HG03457 (cell line): ENCODE measurements at regions not wholly inside any gene's neighbourhood (a gene's known extent, or its start where the extent isn't known, plus 50 kb on each side); places are given as distances from the start of the nearest gene placed in this dataset.

ENCODE experiments used
- ATAC-seq: cut with Tn5 transposase; IDR thresholded peaks from one replicate; pipeline ENCODE4 v1.9.1; 2021; ENCODE audit warnings: moderate number of reproducible peaks; ENCODE audit not compliant: unreplicated experiment

DNA sequence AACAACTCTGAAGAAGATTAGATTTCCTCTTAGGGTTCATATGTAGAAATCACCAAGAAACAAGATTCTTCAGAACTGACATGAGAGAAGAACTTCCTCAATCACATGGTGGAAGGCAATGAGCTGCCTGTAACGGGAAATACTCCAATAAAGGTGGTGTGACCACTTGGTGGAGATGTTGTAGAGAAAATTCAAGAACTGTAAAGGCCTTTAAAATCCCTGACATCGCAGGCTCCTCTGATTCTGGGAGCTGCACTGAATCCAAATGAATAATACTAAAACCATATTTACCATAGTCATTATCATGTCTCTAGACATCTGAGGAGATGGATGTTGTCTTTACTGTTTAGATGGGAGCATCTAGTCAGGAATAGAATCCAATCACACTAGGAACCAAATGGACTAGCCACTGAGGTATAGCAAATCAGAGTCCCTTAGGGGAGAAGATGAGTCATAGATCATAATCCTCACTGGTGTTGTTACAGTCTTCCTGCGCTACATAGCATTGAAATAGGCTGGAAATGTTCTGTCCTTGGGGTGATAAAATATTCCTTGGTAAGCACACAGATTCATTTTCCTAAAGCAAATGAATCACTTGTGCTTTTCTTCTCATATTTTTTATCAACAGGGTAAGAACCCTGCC lies 321.6 kb upstream of the TENM4 start:
- ATAC-seq = no peak

GRCh38 chr11:79758325-79758724 lies 317.5 kb upstream of the TENM4 start:
- ATAC-seq = no peak

DNA sequence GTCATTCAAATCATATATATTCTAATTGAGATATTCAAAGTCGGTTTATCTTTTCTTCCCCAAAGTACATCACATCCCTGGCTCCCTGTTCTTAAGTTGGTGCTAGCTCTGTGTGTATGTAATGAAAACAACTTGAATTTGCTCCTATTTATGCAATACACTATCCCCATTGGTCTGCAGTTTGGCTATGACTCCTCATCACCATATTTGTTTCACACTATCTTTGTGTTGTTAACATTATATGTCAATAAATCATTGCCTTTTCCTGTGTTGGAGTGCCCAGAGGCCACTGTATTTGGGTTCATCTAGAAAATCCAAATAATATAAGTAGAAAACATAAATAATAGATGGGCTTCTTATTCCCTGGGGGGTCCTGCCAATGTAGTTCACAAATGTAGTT lies 306.6 kb upstream of the TENM4 start:
- no peak for ATAC-seq

- no peak for ATAC-seq
Observed at GRCh38 chr11:79744941-79745340, 304.1 kb upstream of the TENM4 start.

DNA sequence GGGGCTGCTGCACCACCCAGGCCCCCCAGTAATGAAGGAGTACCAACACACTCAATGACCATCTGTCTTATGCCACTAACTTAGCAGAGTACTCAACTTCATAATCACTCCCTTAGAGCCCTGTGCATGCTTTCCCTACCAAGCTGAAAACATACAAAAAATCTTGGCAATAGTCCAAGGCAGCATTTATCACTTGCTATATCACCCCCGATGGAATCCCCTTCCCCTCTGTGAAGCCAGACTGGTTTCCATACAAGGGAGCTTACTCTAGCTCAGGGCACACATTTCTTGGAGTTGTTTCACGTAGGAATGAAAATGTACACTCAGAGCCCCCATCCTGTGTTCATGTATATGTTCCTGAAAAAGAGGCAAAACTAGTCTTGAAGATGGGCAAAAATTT lies 301.3 kb upstream of the TENM4 start:
- ATAC-seq = no peak

GRCh38 chr11:79739591-79739990 lies 298.8 kb upstream of the TENM4 start:
- no peak for ATAC-seq

- no peak for ATAC-seq
Observed at GRCh38 chr11:79727221-79727620, 286.4 kb upstream of the TENM4 start.

- ATAC-seq = no peak
Observed at GRCh38 chr11:79720115-79720514, 279.3 kb upstream of the TENM4 start.

- peak; percentile 69 for ATAC-seq
Observed at GRCh38 chr11:79708319-79708932, 267.6 kb upstream of the TENM4 start.

GRCh38 chr11:79705648-79706047 lies 264.8 kb upstream of the TENM4 start:
- ATAC-seq = no peak

GRCh38 chr11:79702303-79702702 lies 261.5 kb upstream of the TENM4 start:
- no peak for ATAC-seq

DNA sequence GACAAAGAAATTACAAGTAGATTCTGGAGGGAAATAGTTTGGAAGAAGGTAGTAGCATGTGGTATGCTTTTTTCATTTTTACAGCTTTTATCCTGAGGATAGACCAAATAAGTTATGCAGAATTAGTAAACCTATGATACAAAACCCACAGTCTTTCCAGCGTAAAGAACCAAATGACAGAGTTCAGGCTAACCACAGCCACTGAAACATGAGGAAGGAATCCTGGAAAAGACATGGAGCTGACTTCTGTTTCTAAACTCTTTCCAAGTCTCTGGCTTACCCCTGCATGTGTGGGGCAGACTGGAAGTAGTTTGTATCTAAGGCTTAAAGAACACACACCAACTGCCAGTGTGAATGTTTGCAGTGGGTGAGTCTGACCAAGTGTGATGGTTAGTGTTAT lies 258.4 kb upstream of the TENM4 start:
- ATAC-seq = no peak

DNA sequence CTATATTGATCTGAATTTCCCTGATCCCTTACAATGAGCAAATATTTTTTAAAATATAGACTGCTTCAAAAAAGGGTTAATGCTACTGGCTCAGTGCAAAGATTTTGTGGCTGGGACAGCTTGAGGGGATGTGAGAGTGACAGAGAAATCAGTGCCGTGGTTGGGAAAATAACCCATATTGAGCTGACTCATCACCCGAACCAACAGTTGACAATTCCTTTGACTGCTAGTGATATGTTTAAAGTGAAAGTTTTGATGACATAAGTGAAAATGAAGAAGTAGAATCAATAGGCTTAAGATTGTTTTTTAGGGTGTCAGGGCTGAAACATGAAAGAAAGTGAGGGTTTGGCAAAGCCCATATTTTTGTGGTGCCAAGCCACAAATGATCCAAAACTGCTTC lies 257.1 kb upstream of the TENM4 start:
- ATAC-seq = peak; percentile 82

DNA sequence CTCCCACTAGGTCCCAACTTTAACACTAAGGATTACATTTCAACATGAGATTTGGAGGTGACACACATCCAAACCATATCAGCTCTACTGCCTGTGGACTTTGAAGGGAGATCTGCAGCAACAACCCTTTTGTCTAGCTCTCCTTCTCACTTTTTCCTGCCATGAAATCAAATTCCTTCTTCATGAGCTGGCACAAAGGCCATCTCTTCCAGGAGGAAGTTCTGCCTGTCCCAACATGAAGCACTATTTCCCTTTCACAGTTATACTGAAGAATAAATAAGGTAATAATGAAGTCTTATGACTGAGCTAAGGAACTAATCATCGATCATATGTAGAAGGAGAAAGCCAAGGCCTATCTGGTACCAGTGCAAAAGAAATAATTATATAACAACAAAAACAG lies 253.5 kb upstream of the TENM4 start:
- ATAC-seq = no peak

DNA sequence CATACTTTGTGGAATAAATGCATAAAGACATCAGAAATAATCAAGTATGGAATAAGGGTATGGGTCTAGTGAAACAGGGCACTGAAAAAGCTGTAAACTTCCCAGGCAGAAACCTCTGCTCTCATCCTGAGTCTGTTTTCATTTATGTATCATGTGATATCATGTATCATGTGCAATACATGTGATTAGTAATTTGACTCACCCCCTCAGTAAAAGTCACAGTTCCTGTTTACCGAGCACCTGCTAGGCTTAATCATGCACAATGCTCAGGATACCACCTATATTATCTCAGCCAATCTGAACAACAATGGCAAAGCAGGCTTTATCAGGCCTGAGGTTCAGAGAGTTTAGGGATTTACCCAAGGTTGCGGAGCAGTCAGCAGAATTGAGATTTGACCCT lies 250.6 kb upstream of the TENM4 start:
- no peak for ATAC-seq

DNA sequence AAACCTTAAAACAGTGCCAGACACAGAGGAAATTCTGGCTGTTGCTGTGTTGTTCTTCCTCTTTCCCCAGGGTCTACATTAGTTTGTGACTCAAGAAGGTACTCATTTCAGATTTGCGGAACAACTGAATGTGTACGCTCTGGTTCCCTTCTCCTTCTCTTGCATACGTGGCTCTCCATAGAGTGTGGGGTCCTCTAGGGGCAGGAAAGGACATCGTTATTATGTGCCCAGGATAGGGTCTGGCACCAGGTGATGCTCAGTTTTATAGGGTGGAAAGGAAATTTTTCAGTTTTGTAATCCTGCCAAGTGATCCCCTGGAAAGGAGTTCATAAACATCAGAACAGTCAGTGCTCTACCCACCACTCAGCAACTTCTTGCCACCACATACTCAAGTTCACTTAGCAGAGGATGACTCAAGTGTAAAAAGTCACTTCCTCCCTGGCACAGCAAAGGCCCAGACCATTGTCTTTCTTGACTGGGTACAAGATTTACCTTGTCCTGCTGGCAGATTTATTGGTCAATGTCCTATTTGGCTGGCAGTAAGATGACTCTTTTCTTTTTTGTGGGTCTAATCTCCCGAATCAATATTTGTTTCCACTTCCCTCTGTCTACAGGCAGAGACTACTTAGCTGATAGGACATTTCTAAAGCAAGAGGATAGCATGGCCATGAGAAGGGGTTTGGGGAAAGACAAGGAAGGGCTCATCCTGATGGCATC lies 246.0 kb upstream of the TENM4 start:
- no peak for ATAC-seq

DNA sequence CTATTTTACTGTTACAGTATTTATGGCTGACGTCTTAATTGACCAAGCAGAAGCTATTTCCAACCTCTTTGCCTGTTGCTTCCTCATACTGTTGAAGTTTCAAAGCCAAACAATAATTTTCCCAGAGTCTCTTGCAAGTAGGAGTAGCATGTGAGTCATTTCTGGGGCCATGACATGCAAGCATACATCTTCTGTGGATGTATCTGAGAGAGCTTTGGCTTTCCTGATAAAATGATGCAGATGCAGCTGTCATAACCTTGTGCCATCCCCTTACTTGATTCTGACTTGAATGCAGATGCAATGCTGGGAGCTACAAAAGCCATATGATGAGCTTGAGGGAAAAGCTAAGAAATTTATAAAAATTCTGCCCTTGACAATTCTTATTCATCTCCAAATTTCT lies 243.1 kb upstream of the TENM4 start:
- ATAC-seq = no peak

GRCh38 chr11:79678780-79679452 lies 238.1 kb upstream of the TENM4 start:
- ATAC-seq = no peak

GRCh38 chr11:79676396-79676795 lies 235.6 kb upstream of the TENM4 start:
- no peak for ATAC-seq

GRCh38 chr11:79675081-79675480 lies 234.3 kb upstream of the TENM4 start:
- no peak for ATAC-seq

- no peak for ATAC-seq
Observed at GRCh38 chr11:79672786-79673185, 232.0 kb upstream of the TENM4 start.

GRCh38 chr11:79671401-79671800 lies 230.6 kb upstream of the TENM4 start:
- no peak for ATAC-seq
